Stimulated activated effector memory CD8-positive, alpha-beta T cell treated with anti-CD3 and anti-CD28 coated beads, Interleukin-12 subunit alpha, Interleukin-12 subunit beta, amount 100 ng/mL, for 72 hours (primary cell): ENCODE measurements at regions not wholly inside any gene's neighbourhood (a gene's known extent, or its start where the extent isn't known, plus 50 kb on each side); places are given as distances from the start of the nearest gene placed in this dataset.
"Not testable (repeated sequence)": the region's sequence is repeated elsewhere in the genome, so short reads cannot be mapped to it uniquely, and the experiment has no call there.

Source experiments
- ATAC-seq: fragments of 150-1000 bp; cut with Tn5 transposase; 2 replicates; pipeline ENCODE4 v1.10.0; 2021
- DNase-seq, 2 donors: peaks; one replicate each; pipeline ENCODE4 v3.0.0; 2021 to 2022; ENCODE audit warnings: low spot score in 2 of 2
- H3K27ac Mint-ChIP-seq: one replicate; pipeline ENCODE4 v1.8.0; 2022; ENCODE audit warnings: mild to moderate bottlenecking, mixed read lengths
- H3K36me3 Mint-ChIP-seq: one replicate; pipeline ENCODE4 v1.8.0; 2022; ENCODE audit warnings: mild to moderate bottlenecking, mixed read lengths
- H3K4me1 Mint-ChIP-seq: one replicate; pipeline ENCODE4 v1.8.0; 2022; ENCODE audit warnings: mixed read lengths
- H3K4me3 Mint-ChIP-seq: one replicate; pipeline ENCODE4 v1.8.0; 2022; ENCODE audit warnings: mild to moderate bottlenecking, mixed read lengths
- H3K9me3 Mint-ChIP-seq: one replicate; pipeline ENCODE4 v1.8.0; 2022; ENCODE audit warnings: mixed read lengths

DNA sequence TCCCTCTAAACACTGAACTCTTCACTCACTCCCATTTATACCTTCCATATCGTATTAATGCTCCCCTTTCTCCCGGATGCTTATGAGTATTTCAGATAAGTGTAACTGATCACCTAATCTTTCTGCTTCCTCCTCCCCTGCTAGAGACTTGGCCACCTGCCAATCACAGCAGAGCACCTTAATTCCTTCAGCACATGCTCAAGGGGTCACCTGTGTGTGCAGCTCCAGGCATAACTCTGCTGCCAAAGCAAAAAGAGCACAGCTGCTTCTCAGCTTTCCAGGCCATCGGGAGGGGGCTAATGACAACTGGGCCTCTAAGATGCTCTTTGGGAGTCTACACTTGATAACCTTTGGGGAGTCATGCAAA lies 106.9 kb upstream of the DYRK2 start:
- H3K4me1 Mint-ChIP-seq: peaks cover 12% of the 10 kb centered on the region
- H3K27ac Mint-ChIP-seq: no peak overlapping the region
- H3K4me3 Mint-ChIP-seq: no peak overlapping the region

DNA sequence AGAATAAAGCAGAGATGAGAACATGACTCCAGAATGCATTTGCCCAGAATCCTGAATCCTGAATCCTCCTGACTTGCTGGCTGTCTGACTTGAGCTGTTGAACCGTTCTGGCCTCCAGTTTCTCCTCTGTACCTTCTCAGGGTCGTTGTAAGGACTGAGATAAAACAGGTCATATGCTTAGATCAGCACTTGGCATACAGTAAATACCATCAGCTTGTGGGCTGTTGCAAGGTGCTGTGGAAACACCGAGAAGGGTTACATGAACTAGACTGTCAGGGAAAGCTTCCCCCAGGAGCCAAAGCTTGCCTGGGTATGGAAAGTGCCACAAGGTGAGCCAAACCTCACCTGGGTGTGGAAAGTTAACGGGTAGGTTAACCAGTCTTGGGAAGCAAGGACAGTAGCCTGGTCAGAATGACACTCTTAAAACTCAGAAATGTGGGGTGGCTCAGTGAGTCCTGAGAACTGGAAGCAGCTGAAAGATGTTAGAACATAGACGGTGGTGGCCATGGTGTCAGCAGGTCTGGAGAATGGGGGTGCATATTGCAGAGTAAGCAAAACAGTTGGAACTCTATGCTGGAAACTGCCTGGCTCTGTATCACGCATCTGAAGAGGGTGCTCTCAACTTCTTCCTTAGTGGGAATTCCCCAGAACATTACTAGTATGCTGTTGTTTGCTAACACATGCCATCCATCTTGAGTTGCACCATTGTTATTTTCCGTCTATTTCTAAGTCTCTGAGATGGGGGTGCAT lies 105.3 kb upstream of the DYRK2 start:
- no peaks in the 10 kb centered on the region for H3K36me3 Mint-ChIP-seq
- no peak overlapping the region for H3K27ac Mint-ChIP-seq
- no peak for DNase-seq

More for the DNA sequence above, 106.9 kb upstream of the DYRK2 start:
- DNase-seq (no peak), ATAC-seq (no peak)
- Mint-ChIP-seq H3K36me3 (no peaks in the 10 kb centered on the region), H3K9me3 (no peaks in the 10 kb centered on the region)

DNA sequence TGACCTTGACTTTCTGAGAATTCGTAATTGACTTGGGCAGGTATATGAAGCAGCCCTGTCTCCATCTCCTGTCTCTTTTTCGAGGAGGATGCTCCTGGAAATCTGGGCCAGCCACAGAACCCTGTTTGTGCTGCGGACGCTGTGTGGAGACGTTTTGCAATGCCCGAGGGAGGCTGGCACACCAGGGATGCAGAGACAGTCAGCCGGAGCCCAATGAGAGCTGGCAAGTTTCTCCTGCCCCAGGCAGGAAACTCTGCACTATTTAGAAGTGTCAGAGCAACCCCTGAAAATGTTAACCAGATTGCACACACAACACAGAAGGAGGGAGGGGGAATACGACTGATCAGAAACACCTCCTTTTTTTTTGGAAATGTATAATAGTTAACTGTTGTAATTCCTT lies 103.2 kb upstream of the DYRK2 start:
- Mint-ChIP-seq H3K36me3 (no peaks in the 10 kb centered on the region), H3K4me3 (no peak overlapping the region), H3K4me1 (peaks cover 12% of the 10 kb centered on the region), H3K9me3 (no peaks in the 10 kb centered on the region), H3K27ac (no peak overlapping the region)
- no peak for DNase-seq
- no peak for ATAC-seq

More for the DNA sequence above, 105.3 kb upstream of the DYRK2 start:
- H3K9me3 Mint-ChIP-seq: no peaks in the 10 kb centered on the region
- H3K4me3 Mint-ChIP-seq: no peak overlapping the region
- peaks cover 12% of the 10 kb centered on the region for H3K4me1 Mint-ChIP-seq
- no peak for ATAC-seq

DNA sequence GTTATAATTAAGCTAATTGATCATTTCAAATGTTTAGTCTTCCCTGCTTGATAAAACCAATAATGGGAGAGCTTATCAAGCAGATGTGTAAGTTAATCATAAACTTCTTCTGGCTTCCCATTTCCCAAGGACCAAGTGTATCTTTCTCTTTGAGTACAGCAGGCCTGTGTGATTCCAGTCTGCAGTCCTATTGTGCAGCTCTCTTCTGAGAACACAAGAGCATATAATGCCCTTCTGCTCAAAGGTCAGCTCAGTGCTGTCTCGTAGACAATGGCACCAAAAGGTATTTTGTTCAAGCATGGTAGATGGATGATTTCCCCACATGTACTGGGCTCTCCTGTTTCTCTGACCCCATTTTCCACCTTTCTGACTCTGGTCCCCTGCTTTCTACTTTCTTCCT lies 101.8 kb upstream of the DYRK2 start:
- no peak overlapping the region for H3K27ac Mint-ChIP-seq
- H3K4me3 Mint-ChIP-seq: no peak overlapping the region
- H3K9me3 Mint-ChIP-seq: peaks cover 7% of the 10 kb centered on the region
- DNase-seq: no peak
- H3K4me1 Mint-ChIP-seq: peaks cover 2% of the 10 kb centered on the region
- no peaks in the 10 kb centered on the region for H3K36me3 Mint-ChIP-seq
- no peak for ATAC-seq

DNA sequence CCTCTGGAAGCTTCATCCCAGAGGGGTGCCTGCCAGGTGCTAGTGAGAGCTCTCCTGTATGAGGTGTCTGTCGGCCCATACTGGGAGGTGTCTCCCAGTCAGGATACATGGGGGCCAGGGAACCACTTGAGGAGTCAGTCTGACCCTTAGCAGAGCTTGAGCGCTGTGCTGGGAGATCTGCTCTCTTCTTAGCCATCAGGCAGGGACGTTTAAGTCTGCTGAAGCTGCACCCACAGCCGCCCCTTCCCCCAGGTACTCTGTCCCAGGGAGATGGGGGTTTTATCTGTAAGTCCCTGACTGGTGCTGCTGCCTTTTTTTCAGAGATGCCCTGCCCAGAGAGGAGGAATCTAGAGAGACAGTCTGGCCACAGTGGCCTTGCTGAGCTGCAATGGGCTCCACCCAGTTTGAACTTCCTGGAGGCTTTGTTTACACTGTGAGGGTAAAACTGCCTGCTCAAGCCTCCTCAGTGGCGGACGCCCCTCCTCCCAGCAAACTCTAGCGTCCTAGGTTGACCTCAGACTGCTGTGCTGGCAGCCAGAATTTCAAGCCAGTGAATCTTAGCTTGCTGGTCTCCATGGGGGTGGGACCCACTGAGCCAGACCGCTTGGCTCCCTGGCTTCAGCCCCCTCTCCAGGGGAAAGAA lies 93.3 kb upstream of the DYRK2 start:
- Mint-ChIP-seq H3K27ac (peak overlapping the region; percentile 88), H3K4me3 (peak overlapping the region; percentile 4)
- DNase-seq: peak; percentile 6 to 49
- not testable (repeated sequence) for H3K9me3 Mint-ChIP-seq, H3K36me3 Mint-ChIP-seq, H3K4me1 Mint-ChIP-seq
- peak; percentile 65 for ATAC-seq

DNA sequence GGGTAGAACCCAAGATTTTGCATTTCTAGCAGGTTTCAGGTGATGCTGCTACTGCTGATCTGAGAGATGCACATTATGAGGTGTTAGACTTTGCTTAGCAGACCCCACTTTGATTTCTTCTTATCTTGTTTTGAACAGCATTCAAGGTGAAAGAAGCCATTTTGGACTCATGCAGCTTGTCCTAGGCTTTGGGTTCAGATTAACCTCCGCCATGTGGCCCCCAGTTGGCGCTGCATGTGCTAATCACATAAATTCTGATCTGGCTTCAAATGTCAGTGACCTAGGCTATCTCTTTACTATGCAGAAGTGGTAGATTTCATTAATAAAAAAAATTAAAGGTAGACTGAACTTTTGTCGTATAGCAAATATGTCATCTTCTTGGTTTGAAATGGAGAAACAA lies 89.8 kb upstream of the DYRK2 start:
- Mint-ChIP-seq H3K4me3 (no peak overlapping the region), H3K27ac (no peak overlapping the region), H3K4me1 (no peaks in the 10 kb centered on the region), H3K36me3 (no peaks in the 10 kb centered on the region), H3K9me3 (no peaks in the 10 kb centered on the region)
- ATAC-seq (no peak), DNase-seq (no peak)

DNA sequence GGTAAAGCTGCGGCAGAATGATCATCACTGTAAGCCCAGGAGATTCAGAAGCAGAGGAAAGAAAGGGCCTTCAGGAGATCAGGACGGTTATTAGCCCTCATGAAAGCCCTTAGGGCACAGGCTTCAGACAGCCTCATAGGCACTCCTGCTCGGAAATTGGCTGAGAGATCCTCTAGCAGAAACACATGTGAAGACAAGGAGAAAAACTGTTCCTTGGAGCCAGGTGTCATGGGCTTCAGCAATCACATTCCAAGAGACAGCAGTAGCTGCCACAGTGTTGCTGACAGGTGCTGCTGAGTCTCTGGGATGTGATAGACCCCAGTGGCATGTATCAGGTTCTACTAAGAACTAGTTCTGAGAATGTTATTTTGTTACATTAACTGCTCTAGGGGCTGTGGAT lies 88.8 kb upstream of the DYRK2 start:
- H3K36me3 Mint-ChIP-seq: no peaks in the 10 kb centered on the region
- H3K4me3 Mint-ChIP-seq: no peak overlapping the region
- H3K27ac Mint-ChIP-seq: no peak overlapping the region
- no peaks in the 10 kb centered on the region for H3K4me1 Mint-ChIP-seq
- DNase-seq: no peak
- no peaks in the 10 kb centered on the region for H3K9me3 Mint-ChIP-seq
- no peak for ATAC-seq

DNA sequence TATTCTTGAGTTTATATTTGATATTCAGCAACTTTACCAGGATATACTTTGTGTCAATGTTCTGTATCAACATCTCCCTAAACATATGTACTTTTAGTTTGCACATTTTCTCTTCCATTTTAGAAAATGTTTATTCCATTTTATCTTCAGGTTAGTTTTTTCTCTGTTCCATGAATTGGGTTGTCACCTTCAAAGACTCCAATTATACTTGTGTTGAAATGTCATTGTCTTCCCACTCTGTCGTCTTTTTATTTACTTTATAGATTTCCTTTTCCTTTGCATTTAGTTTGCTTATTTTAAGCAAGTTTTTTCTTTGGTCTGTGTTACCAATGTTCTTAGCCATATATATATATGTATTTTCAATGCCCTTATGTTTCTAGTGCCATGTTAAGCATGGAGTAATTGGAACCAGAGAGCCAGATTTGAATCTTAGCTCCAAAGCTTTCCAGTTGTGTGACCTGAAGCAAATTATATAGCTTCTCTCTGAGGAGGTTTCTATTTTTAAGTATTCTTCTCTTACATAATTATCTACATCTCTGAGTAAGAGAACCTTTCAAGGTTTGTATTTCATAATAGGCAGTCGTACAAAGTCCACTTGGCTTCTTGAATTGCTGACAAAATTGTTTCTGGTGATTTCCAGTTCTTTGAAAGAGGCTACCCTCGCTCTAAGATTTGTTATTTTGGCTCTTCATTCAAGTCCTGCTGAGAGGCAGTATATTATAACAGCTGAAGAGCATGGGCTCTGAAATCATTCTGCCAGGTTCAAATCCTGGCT lies 85.8 kb upstream of the DYRK2 start:
- Mint-ChIP-seq H3K4me1 (no peaks in the 10 kb centered on the region), H3K4me3 (no peak overlapping the region), H3K36me3 (no peaks in the 10 kb centered on the region), H3K27ac (no peak overlapping the region), H3K9me3 (peaks cover 3% of the 10 kb centered on the region)
- DNase-seq (no peak), ATAC-seq (no peak)

DNA sequence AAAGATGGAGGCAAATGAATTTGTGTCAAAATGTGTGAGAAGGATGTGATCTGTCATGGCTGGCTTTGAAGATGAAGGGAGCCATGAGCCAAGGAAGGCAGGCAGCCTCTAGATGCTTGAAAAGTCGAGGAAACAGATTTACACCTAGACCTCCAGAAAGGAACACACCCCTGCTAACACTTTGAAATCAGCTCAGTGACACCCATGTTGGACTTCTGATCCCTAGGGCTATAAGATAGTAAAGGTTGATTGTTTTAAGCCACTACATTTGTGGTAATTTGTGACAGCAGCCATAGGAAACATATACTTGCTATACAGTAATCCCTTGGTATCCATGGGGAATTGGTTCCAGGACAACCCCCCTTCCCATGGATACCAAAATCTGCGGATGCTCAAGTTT lies 80.5 kb upstream of the DYRK2 start:
- Mint-ChIP-seq H3K4me3 (no peak overlapping the region), H3K9me3 (peaks cover 3% of the 10 kb centered on the region), H3K4me1 (peaks cover 5% of the 10 kb centered on the region), H3K27ac (no peak overlapping the region), H3K36me3 (no peaks in the 10 kb centered on the region)
- ATAC-seq (no peak), DNase-seq (no peak)

DNA sequence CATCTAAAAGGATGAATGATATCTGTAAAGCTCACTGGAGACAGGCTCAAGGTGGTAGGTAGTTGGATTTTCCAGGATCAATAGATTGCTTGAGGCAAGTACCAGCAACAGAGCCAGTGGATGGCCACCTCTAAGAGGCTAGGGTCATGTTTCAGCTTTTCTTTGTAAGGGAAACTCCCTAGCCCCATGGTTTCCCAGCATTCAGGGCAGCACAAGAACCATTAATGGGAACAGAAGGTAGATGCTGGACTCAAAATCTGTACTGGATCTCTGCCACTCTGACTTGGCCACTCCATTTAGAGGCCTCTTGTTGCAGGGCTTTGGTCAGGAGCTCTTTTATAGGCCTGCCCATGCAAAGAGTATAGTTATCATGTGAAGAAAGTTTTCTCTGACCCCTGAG lies 76.1 kb upstream of the DYRK2 start:
- no peak overlapping the region for H3K4me3 Mint-ChIP-seq
- ATAC-seq: no peak
- H3K4me1 Mint-ChIP-seq: peaks cover 12% of the 10 kb centered on the region
- H3K9me3 Mint-ChIP-seq: peaks cover 4% of the 10 kb centered on the region
- no peaks in the 10 kb centered on the region for H3K36me3 Mint-ChIP-seq
- H3K27ac Mint-ChIP-seq: no peak overlapping the region
- no peak for DNase-seq

DNA sequence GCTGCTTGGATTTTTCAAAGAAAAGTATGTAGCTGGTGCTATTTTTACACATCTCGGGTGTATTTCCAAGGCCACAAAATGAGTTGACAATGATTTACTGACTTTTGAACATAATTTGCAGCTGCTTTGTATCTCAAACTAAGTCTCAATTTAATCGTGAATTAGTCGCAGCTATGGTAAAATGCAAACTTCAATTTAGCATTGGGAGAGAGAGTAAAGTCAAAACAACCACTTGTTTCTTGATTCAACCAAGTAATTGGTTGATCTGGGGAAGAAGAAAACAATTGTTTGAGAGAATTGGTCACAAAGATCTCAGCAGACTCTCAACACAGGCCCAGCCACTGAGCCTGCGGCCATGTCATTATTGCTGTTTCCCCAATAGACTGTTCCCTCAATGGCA lies 75.0 kb upstream of the DYRK2 start:
- peaks cover 4% of the 10 kb centered on the region for H3K9me3 Mint-ChIP-seq
- no peaks in the 10 kb centered on the region for H3K36me3 Mint-ChIP-seq
- DNase-seq (no peak), ATAC-seq (no peak)
- no peak overlapping the region for H3K4me3 Mint-ChIP-seq
- no peak overlapping the region for H3K27ac Mint-ChIP-seq
- peaks cover 22% of the 10 kb centered on the region for H3K4me1 Mint-ChIP-seq

DNA sequence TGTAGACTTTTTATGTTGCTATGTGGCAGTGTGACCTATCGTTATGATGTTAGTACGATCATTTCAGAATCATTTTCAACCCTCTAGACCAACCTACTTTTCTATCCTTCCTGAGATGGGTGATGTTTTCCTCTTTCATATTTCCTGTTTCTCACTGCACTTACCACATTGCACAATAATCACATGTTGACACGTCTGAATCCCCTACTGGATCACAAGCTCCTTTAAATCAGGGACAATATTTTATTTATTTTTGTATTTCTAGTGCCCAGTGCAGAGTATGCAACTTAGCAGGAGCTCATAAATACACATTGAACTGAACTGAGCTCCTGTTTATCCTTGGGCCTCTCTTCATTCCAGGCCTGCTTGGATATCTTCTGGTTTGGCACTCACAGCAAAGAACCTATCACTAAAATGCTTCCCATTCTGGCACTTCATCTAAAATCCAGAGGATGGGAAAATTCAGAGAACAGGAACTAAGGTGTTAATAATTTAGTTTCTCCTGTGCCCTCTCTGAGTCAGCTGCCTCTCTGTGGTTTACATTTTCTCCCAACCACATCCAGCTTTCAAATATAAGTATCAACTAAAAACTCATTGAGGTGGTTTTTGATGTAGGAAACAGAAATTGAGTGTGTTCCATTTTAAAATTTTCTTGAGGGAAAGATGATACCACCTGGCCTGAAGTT lies 69.4 kb upstream of the DYRK2 start:
- peaks cover 46% of the 10 kb centered on the region for H3K4me1 Mint-ChIP-seq
- DNase-seq: no peak

DNA sequence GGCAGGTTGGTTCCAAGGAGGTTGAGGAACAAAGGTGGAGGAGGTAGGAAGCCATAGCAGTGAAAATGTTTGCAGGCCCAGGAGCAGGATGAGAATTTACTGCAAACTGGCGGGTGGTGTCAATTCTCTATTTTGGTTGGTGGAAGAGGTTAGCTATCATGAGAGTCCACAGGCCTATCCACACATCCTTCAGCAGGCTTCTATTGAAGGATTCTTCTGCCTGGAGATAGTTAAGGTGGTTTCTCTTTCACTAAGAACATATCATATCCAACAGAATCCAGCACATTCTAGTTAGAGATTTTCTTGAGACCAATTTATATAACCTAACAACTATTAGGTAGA lies 68.9 kb upstream of the DYRK2 start:
- DNase-seq (no peak), ATAC-seq (peak; percentile 19)
- Mint-ChIP-seq H3K27ac (no peak overlapping the region), H3K4me1 (peaks cover 48% of the 10 kb centered on the region), H3K9me3 (peaks cover 4% of the 10 kb centered on the region), H3K36me3 (no peaks in the 10 kb centered on the region), H3K4me3 (peak overlapping the region; percentile 13)

More for the DNA sequence above, 69.4 kb upstream of the DYRK2 start:
- Mint-ChIP-seq H3K9me3 (peaks cover 4% of the 10 kb centered on the region), H3K36me3 (no peaks in the 10 kb centered on the region), H3K27ac (no peak overlapping the region), H3K4me3 (peak overlapping the region; percentile 13)
- ATAC-seq: peak; percentile 84

DNA sequence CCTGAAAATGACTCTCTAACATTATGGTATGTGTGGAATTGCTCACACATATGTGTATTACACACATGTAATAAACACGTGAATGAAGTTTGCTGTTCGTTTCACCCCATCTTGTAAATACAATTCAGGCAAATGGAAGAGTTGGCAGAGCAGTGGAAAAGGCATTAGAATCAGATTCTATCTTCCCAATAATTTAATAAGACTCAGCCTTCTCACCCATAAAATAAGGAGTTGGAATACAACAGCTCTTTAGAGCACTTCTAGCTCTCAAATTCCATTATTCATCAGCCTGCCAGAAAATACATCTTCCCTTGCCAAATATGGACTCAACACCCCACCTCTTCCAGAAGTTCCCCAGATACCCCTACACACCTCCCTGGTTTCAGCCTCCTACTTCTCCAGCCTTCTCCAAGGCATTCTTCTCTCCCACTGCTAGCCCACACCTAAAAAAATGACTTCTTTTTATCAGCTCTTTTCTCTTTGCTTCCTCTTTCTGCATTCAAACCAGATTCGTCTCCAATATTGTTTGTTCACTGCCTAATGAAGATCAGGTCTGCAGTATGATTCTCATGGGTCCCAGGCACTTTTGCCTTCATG lies 66.2 kb upstream of the DYRK2 start:
- H3K9me3 Mint-ChIP-seq: no peaks in the 10 kb centered on the region
- no peak overlapping the region for H3K4me3 Mint-ChIP-seq
- H3K36me3 Mint-ChIP-seq: no peaks in the 10 kb centered on the region
- H3K4me1 Mint-ChIP-seq: peaks cover 47% of the 10 kb centered on the region
- no peak overlapping the region for H3K27ac Mint-ChIP-seq
- DNase-seq (no peak), ATAC-seq (no peak)

DNA sequence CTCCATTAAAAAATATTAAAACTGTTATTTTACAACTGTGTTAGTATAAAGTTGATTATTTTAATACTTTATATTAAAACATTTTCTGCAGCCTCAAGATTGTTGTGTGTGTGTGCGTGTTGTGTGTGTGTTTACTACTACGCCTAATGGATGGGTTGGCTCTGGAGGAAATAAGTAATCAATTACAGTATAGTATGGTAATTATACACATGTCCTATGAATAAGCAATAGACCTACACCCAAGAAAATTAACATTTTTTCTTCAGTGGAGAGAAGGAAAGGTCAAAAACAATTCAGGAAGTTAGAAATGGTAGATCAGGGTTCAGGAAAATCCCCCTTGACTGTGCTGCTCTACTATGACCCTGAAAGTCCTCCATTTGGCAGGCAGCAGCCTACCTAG lies 65.7 kb upstream of the DYRK2 start:
- Mint-ChIP-seq H3K4me1 (peaks cover 42% of the 10 kb centered on the region), H3K4me3 (no peak overlapping the region)

More for the DNA sequence above, 65.7 kb upstream of the DYRK2 start:
- ATAC-seq (no peak), DNase-seq (no peak)
- no peak overlapping the region for H3K27ac Mint-ChIP-seq
- no peaks in the 10 kb centered on the region for H3K9me3 Mint-ChIP-seq
- no peaks in the 10 kb centered on the region for H3K36me3 Mint-ChIP-seq
